GM12878 (cell line): ENCODE measurements at regions not wholly inside any gene's neighbourhood (a gene's known extent, or its start where the extent isn't known, plus 50 kb on each side); places are given as distances from the start of the nearest gene placed in this dataset.

Source experiments
- ATAC-seq: fragments of 200-7000 bp; cut with Tn5 transposase; 3 replicates; pipeline ENCODE4 v1.9.1; 2020; ENCODE audit warnings: mild to moderate bottlenecking, moderate library complexity
- BruUV-seq: library from RNA; stranded (reverse); fragments of 400-500 nt; replicated peaks from 2 replicates; lab custom pipeline; 2021; lab: Mats Ljungman, UMichigan
- CTCF ChIA-PET: fragments of 300-600 bp; sonication (Branson Sonifier 250); formaldehyde crosslinking; extraction: SDS; loops from one replicate; lab custom pipeline; 2021; ENCODE audit warnings: inconsistent platforms; lab: Yijun Ruan, JAX
- POLR2A ChIA-PET: fragments of 350-600 bp; formaldehyde crosslinking; extraction: SDS; loops from one replicate; lab custom pipeline; 2021; ENCODE audit warnings: inconsistent platforms; lab: Charles Lee
- RAD21 ChIA-PET: fragments of 300-600 bp; sonication (Branson Sonifier 250); formaldehyde crosslinking; loops from one replicate; lab custom pipeline; 2023; ENCODE audit warnings: antibody characterized with exemption; ENCODE audit not compliant: unreplicated experiment; lab: Charles Lee
- SMC1A ChIA-PET: fragments of 300-600 bp; sonication (Branson Sonifier 250); formaldehyde crosslinking; loops from one replicate; lab custom pipeline; 2023; ENCODE audit not compliant: unreplicated experiment, uncharacterized antibody; lab: Charles Lee
- DNase-seq: peaks from one replicate; pipeline ENCODE4 v3.0.0-alpha.2; 2011; ENCODE audit warnings: low read depth, low spot score
- FAIRE-seq: peaks from 3 replicates; lab custom pipeline; 2011; peaks lifted over from hg19 to GRCh38; lab: Jason Lieb, UNC
- H2AFZ ChIP-seq: 2 replicates; pipeline ENCODE4 v1.6.0; 2011; ENCODE audit warnings: low read depth, low read length, control low read depth; ENCODE audit not compliant: control insufficient read depth
- H3K27ac ChIP-seq: 2 replicates; pipeline ENCODE4 v1.5.1; 2011; ENCODE audit warnings: control low read depth; ENCODE audit not compliant: control insufficient read depth, insufficient read depth
- H3K27me3 ChIP-seq, 2 experiments: replicated peaks in 1 of 2; 2 replicates each; pipeline versions ENCODE4 v1.6.0 to v1.6.1; 2011; ENCODE audit warnings: low read length in 1 of 2; ENCODE audit not compliant: control insufficient read depth in 2 of 2, insufficient read depth in 2 of 2
- H3K36me3 ChIP-seq, 2 experiments: 2 replicates each; pipeline ENCODE4 v1.5.1; 2011; ENCODE audit warnings: low read length in 1 of 2; ENCODE audit not compliant: control insufficient read depth in 2 of 2, insufficient read depth in 2 of 2
- H3K4me1 ChIP-seq: 2 replicates; pipeline ENCODE4 v1.6.1; 2011; ENCODE audit warnings: mild to moderate bottlenecking, low read length, moderate library complexity, mixed read lengths; ENCODE audit not compliant: control insufficient read depth, insufficient read depth
- H3K4me2 ChIP-seq: 2 replicates; pipeline ENCODE4 v1.6.0; 2011; ENCODE audit warnings: control low read depth; ENCODE audit not compliant: control insufficient read depth, insufficient read depth
- H3K4me3 ChIP-seq: fragments of 200-600 bp; sonication (generic); 2 replicates; pipeline ENCODE4 v1.5.1; 2016
- H3K79me2 ChIP-seq: 2 replicates; pipeline ENCODE4 v1.6.0; 2011; ENCODE audit warnings: low read length; ENCODE audit not compliant: control insufficient read depth, insufficient read depth
- H3K9ac ChIP-seq: 2 replicates; pipeline ENCODE4 v1.8.0; 2011; ENCODE audit warnings: low read length, control low read depth, mixed read lengths; ENCODE audit not compliant: control insufficient read depth, insufficient read depth
- H3K9me3 ChIP-seq: replicated peaks from 3 replicates; pipeline ENCODE4 v1.5.1; 2011; ENCODE audit warnings: mild to moderate bottlenecking, low read length; ENCODE audit not compliant: control insufficient read depth, insufficient read depth
- H4K20me1 ChIP-seq: 2 replicates; pipeline ENCODE4 v1.6.0; 2011; ENCODE audit not compliant: control insufficient read depth, insufficient read depth
- MTA2 ChIP-seq: fragments of 450-650 bp; IDR thresholded peaks from 2 replicates; pipeline ENCODE4 v1.6.1; 2016; ENCODE audit warnings: low read depth, mild to moderate bottlenecking, moderate library complexity
- NR2C2 ChIP-seq: IDR thresholded peaks from 2 replicates; pipeline ENCODE4 v1.6.1; 2011; ENCODE audit warnings: borderline replicate concordance, low read depth; ENCODE audit not compliant: control insufficient read depth, insufficient read length
- RELA ChIP-seq: fragments of 450-650 bp; IDR thresholded peaks from 2 replicates; pipeline ENCODE4 v1.8.0; 2014; ENCODE audit warnings: borderline replicate concordance; ENCODE audit not compliant: partially characterized antibody
- SRF ChIP-seq, 2 experiments: IDR thresholded peaks; 2 replicates each; pipeline ENCODE4 v1.6.1; 2011; ENCODE audit warnings: low read depth in 2 of 2, low read length in 2 of 2, mild to moderate bottlenecking in 1 of 2, moderate library complexity in 1 of 2
- SUZ12 ChIP-seq: fragments of 200-600 bp; sonication (generic); IDR thresholded peaks from one replicate; pipeline ENCODE4 v1.6.1; 2018; ENCODE audit warnings: antibody characterized with exemption, mild to moderate bottlenecking; ENCODE audit not compliant: unreplicated experiment
- TBL1XR1 ChIP-seq: IDR thresholded peaks from 2 replicates; pipeline ENCODE4 v1.6.1; 2012; ENCODE audit warnings: low read depth, low read length, improper control_type of control experiment
- TCF3 ChIP-seq: IDR thresholded peaks from 2 replicates; pipeline ENCODE4 v1.6.1; 2012; ENCODE audit warnings: low read depth, mild to moderate bottlenecking, low read length, borderline replicate concordance; ENCODE audit not compliant: insufficient read depth
- YBX1 ChIP-seq: fragments of 450-650 bp; IDR thresholded peaks from 2 replicates; pipeline ENCODE4 v1.6.1; 2016; ENCODE audit warnings: antibody characterized with exemption
- WGBS: methylation state at CpG from one replicate; pipeline ENCODE4 v1.1.6; 2016; ENCODE audit warnings: low lambda C conversion rate; ENCODE audit not compliant: insufficient replicate concordance, insufficient coverage; ENCODE audit errors: missing lambda C conversion rate; 5-methylcytosine and 5-hydroxymethylcytosine counted together
- in situ Hi-C: fragments of 300-500 bp; cut with MboI; formaldehyde crosslinking; loops from 9 replicates; pipeline ENCODE4 v1.14.3; 2018; ENCODE audit warnings: mixed read lengths
- intact Hi-C: fragments of 100-400 bp; cut with micrococcal nuclease; formaldehyde crosslinking; loops from one replicate; pipeline ENCODE4 v1.14.2; 2022; ENCODE audit not compliant: unreplicated experiment
- TF ChIP-seq, protein P1 (sequence below): fragments of 450-650 bp; IDR thresholded peaks from 2 replicates; pipeline ENCODE4 v1.6.1; 2017; ENCODE audit warnings: low read depth, mild to moderate bottlenecking, moderate library complexity
- TF ChIP-seq, protein P2 (sequence below): fragments of 450-650 bp; formaldehyde crosslinking; IDR thresholded peaks from 2 replicates; pipeline ENCODE4 v1.4.0; 2020; ENCODE audit warnings: mild to moderate bottlenecking, moderate library complexity

GRCh38 chr3:189109145-189109544, 62.6 kb upstream of the TPRG1 start (continued):
- TF ChIP-seq YBX1, result no peak
- no peak for TF ChIP-seq NR2C2
- no peak for TF ChIP-seq RELA
- TF ChIP-seq, protein P1, sequence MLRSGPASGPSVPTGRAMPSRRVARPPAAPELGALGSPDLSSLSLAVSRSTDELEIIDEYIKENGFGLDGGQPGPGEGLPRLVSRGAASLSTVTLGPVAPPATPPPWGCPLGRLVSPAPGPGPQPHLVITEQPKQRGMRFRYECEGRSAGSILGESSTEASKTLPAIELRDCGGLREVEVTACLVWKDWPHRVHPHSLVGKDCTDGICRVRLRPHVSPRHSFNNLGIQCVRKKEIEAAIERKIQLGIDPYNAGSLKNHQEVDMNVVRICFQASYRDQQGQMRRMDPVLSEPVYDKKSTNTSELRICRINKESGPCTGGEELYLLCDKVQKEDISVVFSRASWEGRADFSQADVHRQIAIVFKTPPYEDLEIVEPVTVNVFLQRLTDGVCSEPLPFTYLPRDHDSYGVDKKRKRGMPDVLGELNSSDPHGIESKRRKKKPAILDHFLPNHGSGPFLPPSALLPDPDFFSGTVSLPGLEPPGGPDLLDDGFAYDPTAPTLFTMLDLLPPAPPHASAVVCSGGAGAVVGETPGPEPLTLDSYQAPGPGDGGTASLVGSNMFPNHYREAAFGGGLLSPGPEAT, result no peak

- TF ChIP-seq SUZ12 (no peak), MTA2 (no peak), TCF3 (no peak), TBL1XR1 (no peak), SRF (IDR thresholded peaks at IDR 0.05; ENCODE audit: low read depth in 2 of 2, low read length in 2 of 2) (no peak)
- TF ChIP-seq, protein P2, sequence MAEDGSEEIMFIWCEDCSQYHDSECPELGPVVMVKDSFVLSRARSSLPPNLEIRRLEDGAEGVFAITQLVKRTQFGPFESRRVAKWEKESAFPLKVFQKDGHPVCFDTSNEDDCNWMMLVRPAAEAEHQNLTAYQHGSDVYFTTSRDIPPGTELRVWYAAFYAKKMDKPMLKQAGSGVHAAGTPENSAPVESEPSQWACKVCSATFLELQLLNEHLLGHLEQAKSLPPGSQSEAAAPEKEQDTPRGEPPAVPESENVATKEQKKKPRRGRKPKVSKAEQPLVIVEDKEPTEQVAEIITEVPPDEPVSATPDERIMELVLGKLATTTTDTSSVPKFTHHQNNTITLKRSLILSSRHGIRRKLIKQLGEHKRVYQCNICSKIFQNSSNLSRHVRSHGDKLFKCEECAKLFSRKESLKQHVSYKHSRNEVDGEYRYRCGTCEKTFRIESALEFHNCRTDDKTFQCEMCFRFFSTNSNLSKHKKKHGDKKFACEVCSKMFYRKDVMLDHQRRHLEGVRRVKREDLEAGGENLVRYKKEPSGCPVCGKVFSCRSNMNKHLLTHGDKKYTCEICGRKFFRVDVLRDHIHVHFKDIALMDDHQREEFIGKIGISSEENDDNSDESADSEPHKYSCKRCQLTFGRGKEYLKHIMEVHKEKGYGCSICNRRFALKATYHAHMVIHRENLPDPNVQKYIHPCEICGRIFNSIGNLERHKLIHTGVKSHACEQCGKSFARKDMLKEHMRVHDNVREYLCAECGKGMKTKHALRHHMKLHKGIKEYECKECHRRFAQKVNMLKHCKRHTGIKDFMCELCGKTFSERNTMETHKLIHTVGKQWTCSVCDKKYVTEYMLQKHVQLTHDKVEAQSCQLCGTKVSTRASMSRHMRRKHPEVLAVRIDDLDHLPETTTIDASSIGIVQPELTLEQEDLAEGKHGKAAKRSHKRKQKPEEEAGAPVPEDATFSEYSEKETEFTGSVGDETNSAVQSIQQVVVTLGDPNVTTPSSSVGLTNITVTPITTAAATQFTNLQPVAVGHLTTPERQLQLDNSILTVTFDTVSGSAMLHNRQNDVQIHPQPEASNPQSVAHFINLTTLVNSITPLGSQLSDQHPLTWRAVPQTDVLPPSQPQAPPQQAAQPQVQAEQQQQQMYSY (CRISPR knock-in tag), result no peak
- ChIA-PET RAD21 (no interaction called here), CTCF (no interaction called here), SMC1A (no interaction called here), POLR2A (no interaction called here)
- no peak overlapping the region for H3K9ac ChIP-seq
- in situ Hi-C loops (no loop called here), intact Hi-C loops (no loop called here)
- ATAC-seq (no peak), DNase-seq (no peak), FAIRE-seq (no peak)
- H3K36me3 ChIP-seq, result no peaks in the 10 kb centered on the region
- H3K4me3 ChIP-seq, result no peak overlapping the region
- no peak overlapping the region for H3K27ac ChIP-seq
- no peak overlapping the region for H2AFZ ChIP-seq
- H3K79me2 ChIP-seq, result no peaks in the 10 kb centered on the region
- no peaks in the 10 kb centered on the region for H4K20me1 ChIP-seq
- no peaks in the 10 kb centered on the region for H3K9me3 ChIP-seq
- H3K27me3 ChIP-seq, result no peaks in the 10 kb centered on the region
- 0% methylated on average over 1 of the region's 1 CpG for WGBS
- no peaks in the 10 kb centered on the region for H3K4me1 ChIP-seq
- BruUV-seq, result no TSS peak
- H3K4me2 ChIP-seq, result no peak overlapping the region
These were observed 54.7 kb upstream of the TPRG1 start for GRCh38 chr3:189117087-189117486.
